ENCODE measurements at regions not wholly inside any gene's neighbourhood (a gene's known extent, or its start where the extent isn't known, plus 50 kb on each side); places are given as distances from the start of the nearest gene placed in this dataset.

GRCh38 chr9:109619310-109619709 lies 121.2 kb upstream of the PTPN3 start:
- no peak for TF ChIP-seq MAX (IDR thresholded peaks at IDR 0.05)
- no peak for TF ChIP-seq CTCF (IDR thresholded peaks at IDR 0.05 in 2 of 3, conservative IDR thresholded peaks at IDR 0.05 in 1 of 3; ENCODE audit: borderline replicate concordance in 1 of 3, insufficient read depth in 1 of 3, low read depth in 2 of 3, low read length in 2 of 3)
- no peak for TF ChIP-seq POLR2AphosphoS5 (IDR thresholded peaks at IDR 0.05; ENCODE audit: low read depth, low read length)
- no peak for TF ChIP-seq POLR2A (IDR thresholded peaks at IDR 0.05; ENCODE audit: borderline replicate concordance, extremely low read depth, insufficient read depth, insufficient read length)
- no peak for TF ChIP-seq YY1 (IDR thresholded peaks at IDR 0.05; ENCODE audit: extremely low read depth, insufficient replicate concordance, low read depth, low read length)
- TF ChIP-seq FOSL1 (IDR thresholded peaks at IDR 0.05; ENCODE audit: low read depth), result no peak
- TF ChIP-seq TCF7L2 (IDR thresholded peaks at IDR 0.05; ENCODE audit: borderline replicate concordance, extremely low read depth, insufficient read depth, insufficient read length), result no peak
- TF ChIP-seq EZH2 (IDR thresholded peaks at IDR 0.05), result no peak
- no peak for TF ChIP-seq ZFX (IDR thresholded peaks at IDR 0.05)
- no peak for TF ChIP-seq ATF3 (IDR thresholded peaks at IDR 0.05)
- TF ChIP-seq REST (IDR thresholded peaks at IDR 0.05; ENCODE audit: low read depth), result no peak
- no peak for TF ChIP-seq ZBTB33 (IDR thresholded peaks at IDR 0.05; ENCODE audit: extremely low read depth, insufficient replicate concordance, low read length)

Data from HCT116 (cell line).